HepG2 (cell line): ENCODE measurements at regions not wholly inside any gene's neighbourhood (a gene's known extent, or its start where the extent isn't known, plus 50 kb on each side); places are given as distances from the start of the nearest gene placed in this dataset.

ENCODE experiments used
- ATAC-seq: fragments of 200-7000 bp; cut with Tn5 transposase; 3 replicates; pipeline ENCODE4 v1.9.1; 2020; ENCODE audit warnings: mild to moderate bottlenecking, moderate library complexity
- BruUV-seq: library from RNA; stranded (reverse); fragments of 400-500 nt; replicated peaks from 2 replicates; lab custom pipeline; 2021; lab: Mats Ljungman, UMichigan
- CTCF ChIA-PET: fragments of 300-600 bp; formaldehyde crosslinking; extraction: SDS; loops from one replicate; lab custom pipeline; 2021; ENCODE audit warnings: low total read pairs, inconsistent platforms, low intra/inter-chr PET ratio; lab: Yijun Ruan, JAX
- POLR2A ChIA-PET: fragments of 350-600 bp; sonication (Branson Sonifier 250); formaldehyde crosslinking; loops from one replicate; lab custom pipeline; 2020; ENCODE audit warnings: antibody characterized with exemption, inconsistent platforms; lab: Yijun Ruan, JAX
- DNase-seq: peaks from one replicate; pipeline ENCODE4 v3.0.0-alpha.2; 2015; ENCODE audit warnings: low spot score
- FAIRE-seq: peaks from 3 replicates; lab custom pipeline; 2011; peaks lifted over from hg19 to GRCh38; lab: Jason Lieb, UNC
- H2AFZ ChIP-seq: one replicate; pipeline ENCODE4 v1.6.1; 2011; ENCODE audit warnings: low read length, inconsistent platforms
- H3K27ac ChIP-seq: fragments of 300-600 bp; 3 replicates; pipeline ENCODE4 v1.8.0; 2011; ENCODE audit warnings: mixed run types, mild to moderate bottlenecking, mixed read lengths, low read length, inconsistent platforms; ENCODE audit not compliant: insufficient read depth; ENCODE audit errors: extremely low read length
- H3K27me3 ChIP-seq, 2 experiments: fragments of 200-600 bp in 1 of 2; 2 replicates in 1 of 2; 3 replicates in 1 of 2; pipeline versions ENCODE4 v1.6.0 to v1.8.0; 2011; ENCODE audit warnings: low read length in 2 of 2, mild to moderate bottlenecking in 2 of 2, moderate library complexity in 2 of 2, inconsistent platforms in 1 of 2; ENCODE audit not compliant: insufficient read depth in 2 of 2, control insufficient read depth in 1 of 2
- H3K36me3 ChIP-seq, 2 experiments: fragments of 200-600 bp in 1 of 2; replicated peaks in 1 of 2; 2 replicates in 1 of 2; 3 replicates in 1 of 2; pipeline versions ENCODE4 v1.5.1 to v1.8.0; 2011; ENCODE audit warnings: low read length in 2 of 2, inconsistent platforms in 1 of 2; ENCODE audit not compliant: insufficient read depth in 2 of 2, control insufficient read depth in 1 of 2
- H3K4me1 ChIP-seq: 2 replicates; pipeline ENCODE4 v1.5.1; 2012; ENCODE audit warnings: low read length, inconsistent platforms; ENCODE audit not compliant: insufficient read depth
- H3K4me2 ChIP-seq: 2 replicates; pipeline ENCODE4 v1.6.0; 2011; ENCODE audit warnings: low read depth, low read length, inconsistent platforms
- H3K4me3 ChIP-seq, 3 experiments: fragments of 200-600 bp in 1 of 3; sonication (generic), shearing (Covaris generic) in 1 of 3; replicated peaks in 1 of 3; 2 replicates each; pipeline ENCODE4 v1.5.1; 2011 to 2016; ENCODE audit warnings: low read length in 3 of 3, inconsistent platforms in 2 of 3, low read depth in 2 of 3, mild to moderate bottlenecking in 2 of 3, control low read depth in 1 of 3, mixed read lengths in 1 of 3; ENCODE audit not compliant: insufficient read depth in 1 of 3
- H3K79me2 ChIP-seq: one replicate; pipeline ENCODE4 v1.6.1; 2011; ENCODE audit warnings: low read length, inconsistent platforms; ENCODE audit not compliant: insufficient read depth
- H3K9ac ChIP-seq: 2 replicates; pipeline ENCODE4 v1.6.0; 2011; ENCODE audit warnings: mild to moderate bottlenecking, low read depth, low read length, inconsistent platforms; ENCODE audit not compliant: insufficient read depth
- H3K9me3 ChIP-seq: 2 replicates; pipeline ENCODE4 v1.5.1; 2012; ENCODE audit warnings: mild to moderate bottlenecking, low read length
- H4K20me1 ChIP-seq: 2 replicates; pipeline ENCODE4 v1.6.0; 2011; ENCODE audit warnings: inconsistent platforms, mild to moderate bottlenecking, low read length, moderate library complexity; ENCODE audit not compliant: insufficient read depth
- ELF1 ChIP-seq: sonication (generic); formaldehyde crosslinking; IDR thresholded peaks from 2 replicates; pipeline ENCODE4 v1.4.0; 2020; ENCODE audit warnings: missing genetic modification reagents
- FOXP1 ChIP-seq, 2 experiments: fragments of 450-650 bp in 1 of 2; IDR thresholded peaks; 2 replicates each; pipeline ENCODE4 v1.6.1; 2017 to 2018; ENCODE audit warnings: antibody characterized with exemption in 1 of 2
- KDM5A ChIP-seq: fragments of 200-600 bp; sonication (generic); IDR thresholded peaks from 2 replicates; pipeline ENCODE4 v1.7.0; 2018; ENCODE audit warnings: antibody characterized with exemption, mild to moderate bottlenecking, low read length, borderline replicate concordance
- MLLT10 ChIP-seq: sonication (generic); formaldehyde crosslinking; IDR thresholded peaks from 2 replicates; pipeline ENCODE4 v1.4.0; 2020; ENCODE audit warnings: missing genetic modification reagents
- MLXIP ChIP-seq: sonication (generic); formaldehyde crosslinking; IDR thresholded peaks from 2 replicates; pipeline ENCODE4 v1.9.0; 2021; ENCODE audit warnings: missing genetic modification reagents, borderline replicate concordance
- PBX2 ChIP-seq: IDR thresholded peaks from 2 replicates; pipeline ENCODE4 v1.6.1; 2016; ENCODE audit warnings: control low read depth
- TAF1 ChIP-seq: sonication (generic); formaldehyde crosslinking; IDR thresholded peaks from 2 replicates; pipeline ENCODE4 v1.4.0; 2020; ENCODE audit warnings: missing genetic modification reagents
- ZBTB2 ChIP-seq: sonication (generic); formaldehyde crosslinking; IDR thresholded peaks from 2 replicates; pipeline ENCODE4 v1.8.0; 2022; ENCODE audit warnings: low read depth, missing genetic modification reagents
- ZKSCAN8 ChIP-seq: IDR thresholded peaks from 2 replicates; pipeline ENCODE4 v1.6.1; 2016; ENCODE audit warnings: borderline replicate concordance, missing genetic modification reagents, missing compliant biosample characterization
- ZNF235 ChIP-seq: sonication (generic); formaldehyde crosslinking; IDR thresholded peaks from 2 replicates; pipeline ENCODE4 v1.8.1; 2023; ENCODE audit warnings: mild to moderate bottlenecking, missing genetic modification reagents, borderline replicate concordance
- ZNF256 ChIP-seq: sonication (generic); formaldehyde crosslinking; conservative IDR thresholded peaks from 2 replicates; pipeline ENCODE4 v1.4.0; 2020; ENCODE audit warnings: missing genetic modification reagents
- ZNF317 ChIP-seq: sonication (generic); formaldehyde crosslinking; IDR thresholded peaks from 2 replicates; pipeline ENCODE4 v1.5.0; 2020; ENCODE audit warnings: mild to moderate bottlenecking, missing genetic modification reagents
- ZNF354B ChIP-seq: sonication (generic); formaldehyde crosslinking; IDR thresholded peaks from 2 replicates; pipeline ENCODE4 v1.8.0; 2022; ENCODE audit warnings: mild to moderate bottlenecking, missing genetic modification reagents
- ZNF431 ChIP-seq: sonication (generic); formaldehyde crosslinking; IDR thresholded peaks from 2 replicates; pipeline ENCODE4 v1.9.0; 2022; ENCODE audit warnings: missing genetic modification reagents, low read depth, mild to moderate bottlenecking, borderline replicate concordance
- WGBS: methylation state at CpG from one replicate; pipeline ENCODE4 v1.1.6; 2017; ENCODE audit warnings: low lambda C conversion rate; 5-methylcytosine and 5-hydroxymethylcytosine counted together
- in situ Hi-C: cut with HindIII; loops from 2 replicates; pipeline ENCODE4 v1.10.0; 2017; ENCODE audit warnings: low pct_unique_long_range_greater_than_20kb; ENCODE audit not compliant: extremely low pct_ligation_motif_present
- intact Hi-C: fragments of 100-400 bp; cut with micrococcal nuclease; formaldehyde crosslinking; loops from one replicate; pipeline ENCODE4 v1.10.0; 2022; ENCODE audit not compliant: unreplicated experiment

DNA sequence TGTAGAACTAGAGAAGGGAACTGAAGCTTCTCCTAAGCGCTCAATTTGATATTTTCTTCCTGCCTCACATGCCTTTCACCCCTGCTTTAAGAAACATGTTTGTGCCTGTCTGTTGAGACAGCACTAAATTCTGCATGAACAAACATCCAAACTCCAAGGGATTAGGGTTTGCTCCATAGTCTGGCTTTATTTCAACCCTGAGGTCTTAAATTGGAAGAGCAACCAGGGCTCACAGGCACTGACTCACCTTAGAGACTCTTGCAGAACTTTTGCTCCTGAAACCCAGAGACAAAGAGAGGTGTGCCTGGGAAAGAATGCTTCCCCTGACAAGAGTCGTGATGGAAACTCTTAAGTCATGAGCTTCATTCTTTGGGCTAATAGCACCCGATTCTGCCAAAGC, 393.9 kb upstream of the MCTP2 start:
- Histone ChIP-seq H3K27me3 (no peaks in the 10 kb centered on the region), H3K4me2 (no peak overlapping the region), H2AFZ (no peak overlapping the region), H4K20me1 (no peaks in the 10 kb centered on the region), H3K36me3 (no peaks in the 10 kb centered on the region), H3K9ac (no peak overlapping the region), H3K4me3 (no peak overlapping the region), H3K4me1 (no peaks in the 10 kb centered on the region), H3K79me2 (no peaks in the 10 kb centered on the region), H3K27ac (no peak overlapping the region), H3K9me3 (no peaks in the 10 kb centered on the region)
- ATAC-seq (no peak), FAIRE-seq (no peak), DNase-seq (no peak)
- ChIA-PET POLR2A (no interaction called here), CTCF (no interaction called here)
- intact Hi-C loops (no loop called here), in situ Hi-C loops (no loop called here)
- 12% methylated on average over 3 of the region's 3 CpGs for WGBS
- no TSS peak for BruUV-seq
- TF ChIP-seq ZNF354B (CRISPR knock-in tag): no peak
- TF ChIP-seq KDM5A: no peak
- no peak for TF ChIP-seq PBX2 (CRISPR knock-in tag)
- TF ChIP-seq ZNF317 (CRISPR knock-in tag): no peak
- no peak for TF ChIP-seq ZNF235
- no peak for TF ChIP-seq ZNF431 (CRISPR knock-in tag)
- no peak for TF ChIP-seq MLXIP (CRISPR knock-in tag)
- TF ChIP-seq FOXP1 (IDR thresholded peaks at IDR 0.05): no peak
- no peak for TF ChIP-seq FOXP1 (CRISPR knock-in tag; IDR thresholded peaks at IDR 0.05)
- TF ChIP-seq MLLT10 (CRISPR knock-in tag): no peak
- TF ChIP-seq ELF1 (CRISPR knock-in tag): no peak
- no peak for TF ChIP-seq ZBTB2 (CRISPR knock-in tag)
- no peak for TF ChIP-seq ZNF256 (CRISPR knock-in tag)
- no peak for TF ChIP-seq ZKSCAN8 (CRISPR knock-in tag)
- no peak for TF ChIP-seq TAF1 (CRISPR knock-in tag)
